22Rv1 (cell line): ENCODE measurements at regions not wholly inside any gene's neighbourhood (a gene's known extent, or its start where the extent isn't known, plus 50 kb on each side); places are given as distances from the start of the nearest gene placed in this dataset.

Experiments used
- H3K27ac ChIP-seq: fragments of 450-650 bp; 2 replicates; pipeline ENCODE4 v1.5.1; 2017
- CTCF ChIP-seq: fragments of 450-650 bp; IDR thresholded peaks from 2 replicates; pipeline ENCODE4 v1.5.1; 2017; ENCODE audit warnings: mild to moderate bottlenecking
- ZFX ChIP-seq: fragments of 450-650 bp; IDR thresholded peaks from 2 replicates; pipeline ENCODE4 v1.6.1; 2017; ENCODE audit warnings: antibody characterized with exemption, borderline replicate concordance

GRCh38 chr12:17206553-17206952, 600.6 kb upstream of the LMO3 start:
- TF ChIP-seq CTCF (no peak), ZFX (no peak)
- no peak overlapping the region for H3K27ac ChIP-seq

- TF ChIP-seq ZFX (no peak), CTCF (no peak)
- no peak overlapping the region for H3K27ac ChIP-seq
Observed at GRCh38 chr12:17204289-17205054, 598.5 kb upstream of the LMO3 start.

GRCh38 chr12:17203497-17203896, 597.5 kb upstream of the LMO3 start:
- H3K27ac ChIP-seq = no peak overlapping the region
- TF ChIP-seq CTCF (no peak), ZFX (no peak)

- no peak for TF ChIP-seq ZFX
- H3K27ac ChIP-seq = no peak overlapping the region
Observed at GRCh38 chr12:17197971-17198370, 592.0 kb upstream of the LMO3 start.

- no peak overlapping the region for H3K27ac ChIP-seq
- TF ChIP-seq CTCF = no peak
- no peak for TF ChIP-seq ZFX
Observed at GRCh38 chr12:17192721-17193120, 586.8 kb upstream of the LMO3 start.

- H3K27ac ChIP-seq = no peak overlapping the region
- TF ChIP-seq CTCF (no peak), ZFX (no peak)
Observed at GRCh38 chr12:17169726-17170471, 563.9 kb upstream of the LMO3 start.

- TF ChIP-seq CTCF (no peak), ZFX (no peak)
- H3K27ac ChIP-seq = no peak overlapping the region
Observed at GRCh38 chr12:17159506-17160300, 553.7 kb upstream of the LMO3 start.
